Neural cell (in vitro differentiated cells): ENCODE measurements at regions not wholly inside any gene's neighbourhood (a gene's known extent, or its start where the extent isn't known, plus 50 kb on each side); places are given as distances from the start of the nearest gene placed in this dataset.

Experiments used
- H2AFZ ChIP-seq: fragments of 200-600, 300-800 bp; sonication (generic), shearing (Covaris generic); 2 replicates; pipeline ENCODE4 v1.6.0; 2014; ENCODE audit warnings: low read depth, mild to moderate bottlenecking, antibody characterized with exemption, low read length, moderate library complexity
- H3F3A ChIP-seq: fragments of 200-600 bp; shearing (Covaris generic); 2 replicates; pipeline ENCODE4 v1.6.1; 2016; ENCODE audit warnings: mild to moderate bottlenecking, moderate library complexity, mixed read lengths, antibody characterized with exemption, low read length; ENCODE audit not compliant: insufficient read depth, poor library complexity, severe bottlenecking
- H3K27ac ChIP-seq: fragments of 200-600, 300-800 bp; sonication (generic), shearing (Covaris generic); 2 replicates; pipeline ENCODE4 v1.5.1; 2014; ENCODE audit warnings: mild to moderate bottlenecking, low read length, moderate library complexity
- H3K27me3 ChIP-seq: fragments of 300-800, 200-600 bp; sonication (generic), shearing (Covaris generic); 2 replicates; pipeline ENCODE4 v1.6.0; 2014; ENCODE audit warnings: mild to moderate bottlenecking, low read depth, low read length, moderate library complexity; ENCODE audit not compliant: insufficient read depth
- H3K36me3 ChIP-seq: fragments of 300-800, 200-600 bp; sonication (generic), shearing (Covaris generic); 2 replicates; pipeline ENCODE4 v1.5.1; 2014; ENCODE audit warnings: mild to moderate bottlenecking, antibody characterized with exemption, low read length, moderate library complexity; ENCODE audit not compliant: insufficient read depth
- H3K4me2 ChIP-seq: fragments of 300-800, 200-600 bp; sonication (generic), shearing (Covaris generic); 2 replicates; pipeline ENCODE4 v1.6.0; 2014; ENCODE audit warnings: mild to moderate bottlenecking, low read length
- H3K4me3 ChIP-seq: fragments of 300-800, 200-600 bp; sonication (generic), shearing (Covaris generic); 2 replicates; pipeline ENCODE4 v1.5.1; 2014; ENCODE audit warnings: mild to moderate bottlenecking, low read length, moderate library complexity
- H3K79me2 ChIP-seq: fragments of 200-600 bp; shearing (Covaris generic); replicated peaks from 2 replicates; pipeline ENCODE4 v1.6.0; 2014; ENCODE audit warnings: mild to moderate bottlenecking, low read length, moderate library complexity; ENCODE audit not compliant: insufficient read depth
- H3K9ac ChIP-seq: fragments of 300-800, 200-600 bp; sonication (generic), shearing (Covaris generic); 2 replicates; pipeline ENCODE4 v1.6.1; 2016; ENCODE audit warnings: mild to moderate bottlenecking, low read length, mixed read lengths
- H3K9me2 ChIP-seq: fragments of 200-600 bp; shearing (Covaris generic); 2 replicates; pipeline ENCODE4 v1.6.1; 2016; ENCODE audit warnings: mild to moderate bottlenecking, low read length, mixed read lengths; ENCODE audit not compliant: insufficient read depth
- H3K9me3 ChIP-seq: fragments of 200-600, 300-800 bp; sonication (generic), shearing (Covaris generic); 2 replicates; pipeline ENCODE4 v1.6.1; 2016; ENCODE audit warnings: mild to moderate bottlenecking, mixed run types, low read length, moderate library complexity, mixed read lengths
- H4K20me1 ChIP-seq: fragments of 200-600 bp; shearing (Covaris generic); 2 replicates; pipeline ENCODE4 v1.6.1; 2016; ENCODE audit warnings: mild to moderate bottlenecking, mixed run types; ENCODE audit not compliant: insufficient read depth
- CTCF ChIP-seq: fragments of 450-650 bp; IDR thresholded peaks from 2 replicates; pipeline ENCODE4 v1.5.1; 2014; ENCODE audit warnings: antibody characterized with exemption, mild to moderate bottlenecking, moderate library complexity; ENCODE audit not compliant: poor library complexity, severe bottlenecking
- EP300 ChIP-seq: fragments of 450-650 bp; conservative IDR thresholded peaks from 2 replicates; pipeline ENCODE4 v1.6.1; 2014; ENCODE audit warnings: antibody characterized with exemption, mild to moderate bottlenecking, moderate library complexity; ENCODE audit not compliant: poor library complexity, severe bottlenecking
- EZH2 ChIP-seq: fragments of 200-600, 300-800 bp; shearing (Covaris generic), sonication (generic); IDR thresholded peaks from 2 replicates; pipeline ENCODE4 v1.6.1; 2014; ENCODE audit warnings: antibody characterized with exemption, low read length, borderline replicate concordance, mild to moderate bottlenecking; ENCODE audit not compliant: insufficient read depth, poor library complexity, severe bottlenecking
- MXI1 ChIP-seq: fragments of 450-650 bp; conservative IDR thresholded peaks from 2 replicates; pipeline ENCODE4 v1.6.1; 2014; ENCODE audit warnings: antibody characterized with exemption, mild to moderate bottlenecking; ENCODE audit not compliant: poor library complexity, severe bottlenecking
- POLR2AphosphoS5 ChIP-seq: IDR thresholded peaks from 2 replicates; pipeline ENCODE4 v1.6.1; 2012
- RAD21 ChIP-seq: fragments of 450-650 bp; conservative IDR thresholded peaks from 2 replicates; pipeline ENCODE4 v1.6.1; 2014; ENCODE audit warnings: antibody characterized with exemption, mild to moderate bottlenecking, moderate library complexity
- REST ChIP-seq: IDR thresholded peaks from 2 replicates; pipeline ENCODE4 v1.6.1; 2012; ENCODE audit warnings: borderline replicate concordance
- SMC3 ChIP-seq: fragments of 450-650 bp; conservative IDR thresholded peaks from 2 replicates; pipeline ENCODE4 v1.6.1; 2014; ENCODE audit warnings: antibody characterized with exemption, mild to moderate bottlenecking, moderate library complexity; ENCODE audit not compliant: poor library complexity
- TAF1 ChIP-seq: IDR thresholded peaks from 2 replicates; pipeline ENCODE4 v1.6.1; 2012; ENCODE audit warnings: low read depth

DNA sequence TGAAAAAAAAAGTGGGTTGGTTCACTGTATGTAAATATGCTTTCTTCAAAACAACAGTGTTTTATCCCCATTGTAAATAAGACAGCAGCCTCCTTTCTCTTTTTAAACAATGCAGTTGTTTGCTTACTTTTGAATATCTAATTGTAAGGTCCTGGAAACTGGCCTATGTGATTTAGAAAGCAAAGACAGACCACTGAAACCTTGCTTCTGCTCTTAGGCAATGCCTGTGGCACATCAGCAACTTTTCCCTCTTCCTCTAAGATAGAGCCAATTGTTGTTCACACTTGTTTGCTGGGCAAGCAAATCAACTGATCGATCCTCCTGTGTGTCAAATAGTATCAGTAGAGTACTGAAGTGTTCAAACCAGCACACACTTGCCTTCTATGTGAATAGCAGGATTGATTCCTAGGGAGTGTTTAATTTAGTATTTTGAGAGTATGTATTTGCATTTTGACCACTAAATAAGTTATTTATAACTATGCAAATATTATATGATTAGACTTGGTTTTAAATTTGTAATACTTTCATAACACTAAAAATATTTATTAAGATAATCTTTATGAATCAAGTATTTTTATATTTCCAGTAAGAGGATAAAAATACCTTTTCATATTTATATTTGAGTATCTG is 55.4 kb upstream of the GRPR start:
- H3K9me3 ChIP-seq: no peaks in the 10 kb centered on the region
- H2AFZ ChIP-seq: no peak overlapping the region
- no peaks in the 10 kb centered on the region for H3K9me2 ChIP-seq
- no peak overlapping the region for H3K27ac ChIP-seq
- no peaks in the 10 kb centered on the region for H3K36me3 ChIP-seq
- no peak overlapping the region for H3K4me2 ChIP-seq
- H4K20me1 ChIP-seq: no peaks in the 10 kb centered on the region
- H3K9ac ChIP-seq: no peak overlapping the region
- H3F3A ChIP-seq: no peaks in the 10 kb centered on the region
- H3K27me3 ChIP-seq: no peaks in the 10 kb centered on the region
- no peaks in the 10 kb centered on the region for H3K79me2 ChIP-seq
- no peak overlapping the region for H3K4me3 ChIP-seq
- TF ChIP-seq EZH2 (no peak), CTCF (no peak), SMC3 (no peak), RAD21 (no peak), POLR2AphosphoS5 (no peak)

DNA sequence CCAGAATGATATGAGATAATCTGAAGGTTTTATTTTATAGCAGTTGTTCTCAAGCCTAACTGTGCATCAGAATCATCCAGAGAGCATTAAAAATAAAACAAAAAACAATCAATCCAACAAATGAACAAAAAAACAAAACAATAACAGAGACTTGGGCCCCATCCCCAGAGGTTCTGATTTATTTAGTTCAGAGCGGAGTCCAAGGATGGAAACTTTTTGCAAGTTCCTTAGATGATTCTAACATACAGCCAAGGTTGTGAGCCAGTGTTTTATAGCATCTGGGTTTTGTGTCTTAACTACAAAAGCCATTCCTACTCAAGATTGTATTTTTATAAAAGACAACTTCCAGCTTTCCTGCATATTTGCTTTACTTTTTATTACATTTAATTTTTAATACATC is 59.4 kb upstream of the GRPR start:
- Histone ChIP-seq H3K9ac (no peak overlapping the region), H3K27me3 (no peaks in the 10 kb centered on the region), H3F3A (no peaks in the 10 kb centered on the region), H3K4me2 (no peak overlapping the region), H3K9me2 (no peaks in the 10 kb centered on the region), H3K36me3 (no peaks in the 10 kb centered on the region), H3K27ac (no peak overlapping the region), H2AFZ (no peak overlapping the region), H3K79me2 (no peaks in the 10 kb centered on the region), H3K4me3 (no peak overlapping the region), H4K20me1 (no peaks in the 10 kb centered on the region), H3K9me3 (no peaks in the 10 kb centered on the region)
- TF ChIP-seq REST: no peak
- no peak for TF ChIP-seq EP300
- TF ChIP-seq TAF1: no peak
- TF ChIP-seq MXI1: no peak
- no peak for TF ChIP-seq CTCF
